Hypothalamus (tissue), 51 donors: ENCODE measurements at regions not wholly inside any gene's neighbourhood (a gene's known extent, or its start where the extent isn't known, plus 50 kb on each side); places are given as distances from the start of the nearest gene placed in this dataset.
"Not testable (repeated sequence)": the region's sequence is repeated elsewhere in the genome, so short reads cannot be mapped to it uniquely, and the experiment has no call there.

Source experiments
- DNase-seq, 51 donors: peaks; one replicate each; lab custom pipeline; 2025; lab: John Stamatoyannopoulos, UW

DNA sequence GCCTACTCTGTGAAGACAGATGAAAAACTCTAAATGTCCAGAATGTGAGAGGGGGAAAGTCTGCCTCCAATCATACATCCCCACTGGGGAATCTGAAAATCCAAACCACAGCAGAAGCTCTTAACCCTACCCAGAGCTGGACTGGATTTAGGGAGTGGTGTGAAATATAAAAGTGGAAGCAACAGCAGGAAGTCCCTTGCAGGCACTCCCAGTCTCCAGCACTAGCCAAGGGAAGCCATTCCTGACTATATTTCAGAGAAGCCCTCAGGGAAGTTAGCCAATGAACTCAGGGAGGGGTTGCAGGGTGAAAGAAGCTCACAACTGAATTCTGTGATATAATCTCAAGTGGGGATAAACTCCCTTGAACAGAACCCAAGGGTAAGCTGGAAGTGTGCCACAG lies 51.5 kb downstream of the CRPPA start:
- DNase-seq, result no peak

DNA sequence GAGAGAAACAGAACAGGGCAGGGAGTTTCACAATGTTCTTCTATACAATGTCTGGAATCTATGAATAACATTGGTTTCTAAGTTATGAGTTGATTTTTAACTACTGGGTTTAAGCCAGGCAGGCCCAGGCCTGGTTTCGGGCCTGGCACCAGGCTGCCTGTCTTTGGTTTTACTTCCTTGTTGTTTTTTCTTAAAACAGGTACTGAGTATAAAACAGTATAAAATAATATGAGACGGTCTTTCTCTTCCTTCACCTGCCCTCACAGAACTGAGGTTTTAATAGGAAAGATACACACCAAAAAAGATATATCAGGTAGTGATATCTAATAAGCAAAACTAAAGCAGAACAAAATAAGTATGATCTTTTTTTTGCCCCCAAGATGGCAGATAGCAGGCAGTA lies 52.0 kb downstream of the CRPPA start:
- not testable (repeated sequence) for DNase-seq

DNA sequence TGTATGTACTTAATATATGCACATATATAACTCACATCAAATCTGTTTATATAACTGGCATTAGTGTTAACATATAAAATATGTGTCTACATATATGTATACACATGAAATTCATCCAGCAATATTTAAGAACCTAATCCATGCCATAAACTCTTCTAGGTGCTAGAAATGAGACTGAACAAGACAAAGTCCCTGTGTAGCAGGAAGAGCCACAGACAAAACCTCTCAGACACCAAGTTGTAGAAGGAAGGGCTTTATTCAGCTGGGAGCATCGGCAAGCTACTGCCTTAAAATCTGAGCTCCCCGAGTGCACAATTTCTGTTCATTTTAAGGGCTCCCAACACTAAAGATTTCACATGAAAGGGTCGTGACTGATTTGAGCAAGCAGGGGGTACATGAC lies 52.5 kb downstream of the CRPPA start:
- no peak for DNase-seq

DNA sequence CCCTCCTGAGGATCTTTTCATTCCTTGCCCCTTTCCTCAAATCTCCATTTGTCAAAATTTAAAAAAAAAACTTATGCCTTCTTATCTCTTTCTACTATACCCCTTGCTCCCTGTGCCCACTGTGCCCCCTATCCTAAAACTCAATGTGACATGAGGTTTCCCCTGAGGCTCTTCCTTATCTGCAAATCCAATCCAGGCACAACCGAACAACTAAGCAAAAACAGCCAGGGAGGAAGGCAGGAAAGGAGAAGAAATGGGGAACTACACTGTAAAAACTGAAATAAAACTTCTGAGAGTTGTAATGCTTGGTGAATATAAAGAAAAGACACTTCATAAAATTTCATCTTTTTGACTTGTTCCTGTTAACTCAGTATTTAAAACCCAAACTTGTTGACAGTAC lies 54.2 kb downstream of the CRPPA start:
- no peak for DNase-seq

DNA sequence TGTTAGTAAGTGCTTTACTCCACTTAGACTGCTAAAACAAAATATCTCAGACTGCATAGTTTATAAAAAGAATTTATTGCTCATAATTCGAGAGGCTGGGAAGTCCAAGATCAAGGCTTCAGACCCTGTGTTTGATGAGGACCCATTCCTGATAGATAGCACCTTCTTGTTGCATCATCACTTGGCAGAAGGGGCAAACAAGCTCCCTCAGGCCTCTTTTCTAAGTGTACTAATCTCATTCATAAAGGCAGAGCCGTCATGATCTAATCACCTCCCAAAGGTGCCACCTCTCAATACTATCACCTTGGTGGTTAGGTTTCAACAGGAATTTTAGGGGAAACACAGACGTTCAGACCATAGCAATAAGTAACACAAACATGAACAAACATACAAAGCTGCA lies 55.4 kb downstream of the CRPPA start:
- no peak for DNase-seq

DNA sequence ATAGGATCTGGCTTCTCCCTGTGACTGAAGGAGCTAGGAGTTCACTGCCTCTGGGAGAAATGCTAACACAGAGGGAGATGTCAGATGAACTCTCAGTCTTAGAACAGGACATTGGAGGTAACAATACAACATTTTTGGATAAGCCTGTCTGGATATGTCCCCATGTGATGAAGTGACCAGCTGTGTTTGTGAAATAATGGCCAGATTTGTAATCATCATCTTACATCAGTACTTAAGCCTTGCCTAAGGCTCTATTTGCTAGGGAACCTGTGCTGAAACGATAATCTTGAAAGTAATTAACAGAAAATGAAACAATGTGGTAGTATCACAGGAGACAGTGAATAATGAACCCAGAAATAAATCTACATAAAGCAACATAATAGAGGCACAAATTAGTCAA lies 56.2 kb downstream of the CRPPA start:
- DNase-seq, result no peak

DNA sequence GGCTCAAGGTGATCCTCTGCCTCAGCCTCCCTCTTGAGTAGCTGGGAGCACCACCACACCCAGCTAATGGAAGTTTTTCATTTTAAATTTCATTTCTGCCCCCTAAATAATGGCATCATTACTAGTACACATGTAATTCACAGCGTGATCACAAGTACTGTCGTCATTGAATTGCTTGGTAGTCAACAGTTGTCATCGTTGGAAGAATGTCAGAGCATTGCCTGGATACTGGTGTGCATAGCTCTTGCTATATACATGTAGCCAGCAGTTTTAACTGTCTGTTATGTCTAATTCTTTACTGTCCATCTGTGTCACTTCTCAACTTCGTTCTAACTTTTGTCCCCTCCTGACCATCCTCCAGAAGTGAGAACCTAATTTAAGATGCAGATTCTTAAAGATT lies 62.1 kb downstream of the CRPPA start:
- no peak for DNase-seq

DNA sequence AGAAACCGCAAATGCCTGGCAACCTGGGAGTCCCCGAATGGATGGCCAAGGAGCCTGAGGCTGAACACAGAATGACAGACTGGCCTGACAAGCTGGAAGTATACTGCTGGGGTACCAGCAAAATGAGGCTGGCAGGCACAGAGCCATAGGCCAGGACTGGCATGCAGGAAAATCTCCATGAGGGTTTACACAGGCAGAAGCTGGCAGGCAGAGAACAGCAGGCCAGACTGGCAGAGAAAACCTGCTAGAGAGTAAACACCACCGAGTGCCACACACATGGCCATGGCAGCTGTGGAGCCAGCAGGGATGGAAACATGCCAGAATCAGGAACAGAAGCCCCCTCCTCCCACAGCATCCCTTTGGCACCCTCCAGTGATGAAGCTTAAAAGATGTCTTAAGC lies 63.4 kb downstream of the CRPPA start:
- peak in 7 of 51 donors; percentile 1 to 8 (median 3) for DNase-seq

DNA sequence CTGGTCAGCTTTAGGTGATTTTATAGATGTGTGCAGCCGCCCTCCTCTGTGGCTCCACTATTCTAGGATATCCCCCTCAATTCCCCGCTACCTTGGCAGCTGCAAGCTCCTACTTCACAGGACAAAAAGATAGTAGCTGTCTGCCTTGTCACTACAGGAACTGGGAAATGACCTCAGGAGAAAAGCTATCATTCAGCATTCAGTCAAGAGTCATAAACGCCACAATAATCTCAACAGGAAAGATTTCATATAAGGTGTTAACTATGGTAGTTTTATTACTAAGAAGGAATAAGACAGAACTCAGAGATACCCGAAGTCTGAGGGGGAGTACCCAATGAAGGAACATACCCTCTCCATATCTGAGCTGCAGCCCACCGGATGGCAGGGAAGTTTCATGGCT lies 63.9 kb downstream of the CRPPA start:
- DNase-seq, result no peak

DNA sequence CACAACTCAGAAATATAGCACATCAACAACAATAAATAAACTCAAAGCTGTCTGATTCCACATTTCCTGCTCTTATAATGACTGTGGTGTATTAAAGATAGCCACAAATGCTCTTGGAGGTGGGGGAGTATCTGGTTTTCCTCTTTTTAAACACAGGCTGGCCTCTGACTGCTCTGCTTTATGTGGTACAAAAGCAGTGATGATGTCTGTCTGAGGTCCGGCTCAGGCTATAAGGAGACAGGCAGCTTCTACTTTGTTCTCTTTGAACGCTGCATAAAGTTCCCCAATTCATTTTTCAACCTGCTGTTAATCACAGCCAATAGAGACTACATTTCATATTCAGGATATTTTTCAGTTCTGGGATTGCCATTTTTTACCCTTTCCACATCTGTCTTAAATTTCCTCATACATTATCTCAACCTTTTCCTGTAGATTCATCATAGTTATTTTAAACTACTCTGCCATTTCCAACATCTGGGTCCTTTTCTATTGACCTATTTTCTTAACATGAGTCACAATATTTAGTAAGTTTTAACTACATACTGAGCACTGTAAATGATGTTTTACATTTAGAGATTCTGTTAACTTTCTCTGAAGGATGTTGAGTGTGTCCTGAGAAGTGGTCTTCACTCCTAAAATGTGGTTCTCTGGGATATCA lies 64.9 kb downstream of the CRPPA start:
- DNase-seq, result no peak

DNA sequence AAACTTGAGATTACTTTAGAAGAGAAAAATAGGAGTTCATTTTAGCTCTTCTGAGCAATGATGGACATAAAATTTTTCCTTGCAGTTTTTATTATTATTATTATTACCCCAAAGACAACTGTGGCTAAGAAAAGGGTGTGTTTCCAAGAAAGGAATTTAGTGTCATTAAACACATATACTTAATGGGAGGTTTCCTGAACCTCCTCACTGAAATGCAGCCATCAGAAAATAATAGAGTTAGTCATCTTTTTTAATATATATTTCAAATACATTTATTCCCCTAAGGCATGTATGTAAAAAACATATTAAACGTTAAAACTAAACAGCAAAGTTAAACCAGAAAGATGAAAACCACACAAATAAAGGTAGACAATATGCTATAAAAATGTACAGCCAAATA lies 66.8 kb downstream of the CRPPA start:
- DNase-seq, result no peak

DNA sequence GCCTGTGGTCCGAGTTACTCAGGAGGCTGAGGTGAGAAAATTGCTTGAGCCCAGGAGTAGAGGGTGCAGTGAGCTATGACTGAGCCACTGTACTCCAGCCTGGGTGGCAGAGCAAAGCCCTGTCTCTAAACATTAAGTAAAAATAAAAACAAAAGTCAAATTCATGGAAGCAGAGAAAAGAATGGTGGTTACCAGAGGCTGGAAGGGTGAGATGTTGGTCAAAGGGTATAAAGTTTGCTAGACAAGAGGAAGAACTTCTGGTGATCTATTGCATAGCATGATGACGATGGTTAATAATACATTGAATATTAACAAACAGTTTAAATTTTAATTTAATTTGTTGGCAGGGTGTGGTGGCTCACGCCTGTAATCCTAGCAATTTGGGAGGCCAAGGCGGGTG lies 68.1 kb downstream of the CRPPA start:
- no peak for DNase-seq

DNA sequence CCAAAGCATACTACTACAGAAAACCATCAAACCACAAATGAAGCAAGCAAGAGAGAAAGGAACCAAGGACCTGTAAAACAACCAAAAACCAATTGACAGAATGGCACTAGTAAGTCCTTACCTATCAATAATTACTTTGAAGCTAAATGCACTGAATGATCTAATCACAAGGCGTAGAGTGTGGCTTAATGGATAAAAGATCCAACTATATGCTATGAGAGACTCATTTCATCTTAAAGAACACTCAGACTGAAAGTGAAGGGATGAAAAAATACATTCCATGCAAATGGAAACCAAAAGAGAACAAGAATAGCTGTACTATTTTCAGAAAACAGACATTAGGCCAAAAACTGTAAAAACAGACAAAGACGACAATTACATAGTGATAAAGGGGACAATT lies 70.7 kb downstream of the CRPPA start:
- DNase-seq, result no peak

DNA sequence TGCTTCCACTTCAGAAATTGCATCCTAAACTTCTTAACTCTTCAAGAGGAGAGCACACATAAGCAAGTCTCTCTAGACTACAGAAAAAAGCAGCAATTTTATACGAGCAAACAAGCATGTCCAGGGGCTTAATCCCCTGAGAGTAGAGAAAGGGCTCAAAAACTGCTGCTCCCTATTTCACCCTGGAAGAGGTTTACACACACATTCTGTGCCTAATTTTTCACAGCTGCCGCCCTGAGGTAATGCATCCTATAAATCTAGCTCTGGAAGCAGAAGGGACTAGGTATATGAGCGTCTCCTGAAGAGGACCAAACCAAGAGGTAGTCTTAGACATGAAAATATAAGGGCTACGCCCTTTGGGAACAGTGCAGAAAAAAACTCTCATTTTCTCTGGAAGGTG lies 73.1 kb downstream of the CRPPA start:
- DNase-seq, result no peak

DNA sequence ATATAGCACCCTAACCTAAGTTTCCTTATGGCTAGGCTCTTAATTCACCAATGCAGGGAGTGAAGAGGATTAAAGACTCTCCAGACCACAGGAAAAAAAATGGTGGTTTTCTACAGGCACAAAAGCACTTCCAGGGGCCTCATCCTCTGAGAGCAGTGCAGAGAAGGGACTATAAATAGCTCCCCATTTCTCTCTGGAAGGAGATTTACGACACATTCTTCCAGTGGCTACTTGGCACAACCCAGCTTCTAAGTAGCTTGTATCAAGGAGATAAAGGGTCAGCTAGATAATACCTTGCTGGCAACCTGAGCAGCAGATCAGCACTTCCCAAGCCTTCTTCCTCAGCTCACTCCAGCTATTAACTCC lies 73.5 kb downstream of the CRPPA start:
- DNase-seq, result no peak

DNA sequence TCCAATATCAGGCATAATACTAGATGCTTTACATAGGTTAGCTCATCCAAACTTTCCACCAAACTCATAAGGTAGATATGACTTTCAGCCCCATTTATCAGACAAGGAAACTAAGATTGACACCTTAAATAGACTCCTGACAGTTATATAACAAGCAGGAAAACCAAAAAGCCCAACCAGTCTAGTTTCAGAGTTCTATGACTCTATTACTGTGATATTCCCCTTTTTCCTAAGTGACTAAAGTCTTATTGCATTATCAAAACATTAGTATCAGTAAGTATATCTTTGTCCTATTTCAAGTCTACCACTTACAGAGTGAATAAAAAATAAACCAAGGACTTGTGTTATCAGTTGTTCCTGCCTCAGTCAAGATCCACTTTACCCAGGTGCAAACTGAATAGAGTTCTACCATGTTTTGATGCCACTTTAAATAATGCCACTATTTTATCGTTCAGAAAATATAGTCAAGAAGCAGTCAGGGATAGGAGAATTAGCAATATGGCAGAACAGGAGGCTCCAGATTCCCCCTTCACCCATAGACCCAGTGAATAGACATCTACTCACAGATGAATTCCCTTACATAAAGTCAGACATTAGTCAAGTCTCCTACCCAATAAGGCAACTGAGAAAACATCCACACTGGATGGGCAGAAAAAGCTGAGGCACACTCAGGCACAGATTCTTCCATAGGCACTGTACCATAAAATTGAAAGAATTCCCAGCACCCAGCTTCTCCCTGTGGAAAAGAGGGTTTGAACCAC lies 74.1 kb downstream of the CRPPA start:
- no peak for DNase-seq

DNA sequence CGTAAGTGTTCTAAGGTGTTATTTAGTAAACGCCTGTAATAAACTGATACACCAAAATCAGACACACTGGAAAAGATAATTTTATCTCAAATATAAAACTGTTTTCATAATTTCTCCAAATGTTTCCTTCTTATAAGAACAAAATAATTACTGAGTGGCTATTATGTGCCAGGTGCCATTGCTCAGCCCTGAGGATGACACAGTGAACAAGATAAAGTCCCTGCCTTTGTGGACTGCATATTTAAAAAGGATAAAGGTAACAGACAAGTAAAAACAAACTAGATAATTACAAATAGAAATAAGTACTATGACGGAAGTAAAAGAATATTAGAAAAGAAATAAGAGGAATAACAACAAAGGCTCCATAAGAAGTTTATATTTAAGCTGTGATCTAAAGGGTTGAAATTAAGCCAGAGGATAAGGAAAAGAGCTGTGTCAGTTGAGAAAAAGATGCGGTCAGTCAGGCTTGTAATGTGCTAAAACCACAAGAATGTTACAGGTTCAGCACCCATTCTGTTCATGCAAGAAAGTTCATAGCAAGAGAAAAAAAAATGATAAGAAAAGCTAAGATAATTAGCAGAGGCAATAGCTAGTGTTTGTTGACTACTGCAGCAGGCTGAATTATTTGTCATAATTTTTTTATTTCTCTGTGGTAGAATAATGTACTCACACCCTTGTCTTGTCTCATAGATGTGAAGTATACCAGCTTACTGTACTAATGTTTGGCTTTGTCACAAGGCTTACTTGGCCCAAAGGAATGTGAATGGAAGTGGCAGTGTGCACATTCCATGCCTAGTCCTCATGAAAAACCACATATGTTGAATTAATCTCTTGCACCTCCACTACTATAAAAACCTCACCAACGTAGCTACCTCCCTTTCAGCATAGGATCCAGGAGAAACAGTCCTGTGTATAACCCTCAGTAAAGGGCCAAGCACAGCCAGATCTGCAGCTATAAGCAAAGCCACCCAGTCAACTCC lies 75.1 kb downstream of the CRPPA start:
- DNase-seq, result no peak

DNA sequence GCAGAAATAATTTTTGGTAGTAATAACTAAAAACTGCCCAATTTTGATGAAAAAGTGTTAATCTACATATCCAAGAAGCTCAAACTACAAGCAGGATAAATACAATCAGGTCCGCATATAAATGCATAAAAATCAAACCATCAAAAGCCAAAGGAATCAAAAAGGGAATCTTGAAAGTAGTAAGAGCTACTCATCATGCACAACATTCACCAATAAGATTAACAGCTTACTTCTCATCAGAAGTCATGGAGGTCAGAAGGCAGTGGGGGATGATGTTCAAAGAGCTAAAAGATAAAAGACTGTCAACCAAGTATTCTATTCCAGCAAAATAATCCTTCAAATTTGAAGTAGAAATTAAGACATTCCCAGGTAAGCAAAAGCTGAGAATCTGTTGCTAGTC lies 76.4 kb downstream of the CRPPA start:
- no peak for DNase-seq

DNA sequence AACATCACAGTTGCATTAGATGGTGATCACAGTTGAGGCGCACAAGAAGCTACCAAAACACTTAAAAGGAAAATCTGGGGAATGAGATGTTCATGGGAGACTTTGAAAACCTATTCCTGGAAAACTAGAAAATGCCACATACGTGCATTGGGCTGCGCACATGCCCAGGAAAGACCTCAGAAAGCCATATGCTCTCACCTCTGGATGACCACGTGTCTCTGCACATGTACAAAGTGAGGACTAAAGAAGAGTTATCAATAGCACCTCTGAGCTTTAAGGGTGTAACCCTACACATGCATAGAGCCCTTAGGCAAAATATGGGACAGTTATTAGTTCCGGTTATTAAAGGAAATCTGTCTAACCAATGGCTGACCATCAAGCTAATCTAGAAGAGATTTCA lies 77.7 kb downstream of the CRPPA start:
- no peak for DNase-seq

DNA sequence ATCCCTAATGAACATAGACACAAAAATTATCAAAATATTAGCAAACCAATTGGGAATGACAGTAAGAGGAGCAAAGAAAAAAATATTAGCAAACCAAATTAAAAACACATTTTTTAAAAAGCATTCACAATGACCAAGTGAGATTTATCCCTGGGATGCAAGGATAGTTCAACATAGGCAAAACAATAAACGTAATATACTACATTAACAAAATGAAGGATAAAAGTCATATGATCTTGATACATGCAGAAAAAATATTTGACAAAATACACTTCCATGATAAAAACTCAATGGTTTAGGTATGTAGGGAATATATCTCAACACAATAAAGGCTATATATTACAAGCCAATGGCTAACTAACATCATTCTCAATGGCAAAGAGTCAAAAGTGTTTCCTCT lies 83.3 kb downstream of the CRPPA start:
- no peak for DNase-seq

DNA sequence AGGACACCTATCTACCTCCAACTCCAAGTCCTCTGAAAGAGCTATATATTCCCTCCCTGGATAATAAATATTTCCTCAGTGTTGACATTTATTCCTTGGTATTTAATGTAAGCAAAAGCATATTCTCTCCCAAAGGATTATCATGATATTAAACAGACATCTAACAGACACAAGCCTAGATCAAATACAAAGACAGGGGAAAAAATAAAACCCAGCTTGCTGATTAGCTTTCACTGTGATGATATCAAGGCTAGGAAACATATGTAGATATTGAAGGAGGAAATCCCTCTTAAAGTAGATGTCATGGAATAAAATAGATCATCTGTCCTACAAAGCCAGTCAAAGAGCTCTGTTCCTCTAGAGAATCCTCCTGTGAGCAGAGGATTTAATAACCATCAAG lies 95.2 kb downstream of the CRPPA start:
- no peak for DNase-seq

DNA sequence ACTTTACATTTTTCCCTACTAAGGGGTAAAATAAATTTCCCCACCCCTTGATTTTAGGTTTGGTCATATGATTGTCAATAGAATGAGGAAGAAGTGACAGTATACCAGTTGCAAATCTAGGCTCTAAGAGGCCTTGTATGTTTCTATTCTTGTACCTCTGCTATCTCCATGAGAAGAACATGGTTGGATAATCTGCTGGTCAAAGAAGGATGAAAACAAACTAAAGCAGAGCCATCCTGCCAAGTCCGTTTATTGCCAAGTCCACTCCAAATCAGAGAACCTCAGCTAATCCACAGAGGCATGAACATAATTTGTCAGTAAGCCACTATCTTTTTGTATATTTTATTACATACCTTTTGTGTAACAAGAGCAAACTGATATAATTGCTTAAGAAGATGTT lies 98.0 kb downstream of the CRPPA start:
- no peak for DNase-seq
